ENCODE measurements at regions not wholly inside any gene's neighbourhood (a gene's known extent, or its start where the extent isn't known, plus 50 kb on each side); places are given as distances from the start of the nearest gene placed in this dataset.

- no peak for DNase-seq
These were observed 152.8 kb downstream of the BCL11A start for GRCh38 chr2:60400462-60401246.

- DNase-seq: no peak
These were observed 159.0 kb downstream of the BCL11A start for GRCh38 chr2:60394463-60394862.

- no peak for DNase-seq
These were observed 161.6 kb downstream of the BCL11A start for GRCh38 chr2:60391649-60392375.

GRCh38 chr2:60391230-60391629 is 162.2 kb downstream of the BCL11A start:
- no peak for DNase-seq

- DNase-seq: no peak
These were observed 167.0 kb downstream of the BCL11A start for GRCh38 chr2:60386436-60386835.

GRCh38 chr2:60385648-60386047 is 167.8 kb downstream of the BCL11A start:
- no peak for DNase-seq

GRCh38 chr2:60383401-60384143 is 169.9 kb downstream of the BCL11A start:
- DNase-seq: no peak

GRCh38 chr2:60380411-60380810 is 173.0 kb downstream of the BCL11A start:
- DNase-seq: no peak

GRCh38 chr2:60379684-60380083 is 173.8 kb downstream of the BCL11A start:
- no peak for DNase-seq

GRCh38 chr2:60379216-60379615 is 174.2 kb downstream of the BCL11A start:
- DNase-seq: no peak

- DNase-seq: no peak
These were observed 175.6 kb downstream of the BCL11A start for GRCh38 chr2:60377825-60378224.

GRCh38 chr2:60376252-60376651 is 177.2 kb downstream of the BCL11A start:
- DNase-seq: no peak

GRCh38 chr2:60371681-60372080 is 181.8 kb downstream of the BCL11A start:
- DNase-seq: no peak

GRCh38 chr2:60371219-60371618 is 182.2 kb downstream of the BCL11A start:
- DNase-seq: no peak

GRCh38 chr2:60370814-60371213 is 182.6 kb downstream of the BCL11A start:
- no peak for DNase-seq

GRCh38 chr2:60368456-60368855 is 185.0 kb downstream of the BCL11A start:
- DNase-seq: no peak

GRCh38 chr2:60366135-60366712 is 187.2 kb downstream of the BCL11A start:
- DNase-seq: no peak

- DNase-seq: no peak
These were observed 187.9 kb downstream of the BCL11A start for GRCh38 chr2:60365556-60365955.

GRCh38 chr2:60364491-60364890 is 189.0 kb downstream of the BCL11A start:
- DNase-seq: peak; percentile 47

GRCh38 chr2:60361498-60361897 is 192.0 kb downstream of the BCL11A start:
- no peak for DNase-seq

- DNase-seq: no peak
These were observed 193.9 kb downstream of the BCL11A start for GRCh38 chr2:60359569-60359968.

- no peak for DNase-seq
These were observed 195.0 kb downstream of the BCL11A start for GRCh38 chr2:60358476-60358875.

GRCh38 chr2:60357996-60358395 is 195.5 kb downstream of the BCL11A start:
- no peak for DNase-seq

Data from NCI-H1092 (cell line).